ENCODE measurements at regions not wholly inside any gene's neighbourhood (a gene's known extent, or its start where the extent isn't known, plus 50 kb on each side); places are given as distances from the start of the nearest gene placed in this dataset.
"Not testable (repeated sequence)": the region's sequence is repeated elsewhere in the genome, so short reads cannot be mapped to it uniquely, and the experiment has no call there.

DNA sequence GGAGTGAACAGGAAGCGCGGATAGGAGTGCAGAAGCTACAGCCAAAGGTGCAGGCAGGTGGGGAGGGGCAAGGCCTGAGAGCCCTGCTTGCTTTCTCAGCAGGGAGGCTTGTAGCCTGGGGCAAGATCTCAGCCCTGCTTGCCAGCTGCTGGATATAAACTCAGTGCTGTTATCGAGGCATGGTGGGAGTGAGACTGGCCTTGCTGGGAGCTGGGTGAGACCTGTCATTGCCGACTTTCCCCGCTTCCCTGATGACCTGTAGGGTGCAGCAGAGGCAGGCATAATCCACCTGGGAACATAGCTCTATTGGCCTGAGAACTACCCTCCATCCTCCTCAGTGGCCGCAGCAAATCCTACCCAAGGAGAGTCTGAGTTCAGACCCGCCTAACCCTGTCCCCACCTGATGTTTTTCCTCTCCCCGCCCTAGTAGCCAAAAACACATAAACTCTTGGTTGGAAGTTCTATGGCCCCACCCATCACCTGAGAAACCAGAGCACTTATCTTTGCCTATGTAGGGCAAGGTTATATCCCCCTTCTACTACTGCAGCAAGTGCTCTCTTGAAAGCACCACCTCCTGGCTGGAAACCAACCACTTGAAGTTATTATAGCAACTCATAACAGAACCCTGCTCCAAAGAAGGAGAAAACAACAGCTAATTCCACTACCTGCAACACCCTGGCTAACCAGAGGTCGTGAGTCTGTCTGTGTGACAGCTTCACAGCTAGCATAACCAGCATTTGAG, 80.7 kb downstream of the FHIP1A start:
- Mint-ChIP-seq H3K4me3 (no peak overlapping the region), H3K9me3 (peaks cover 0 to 30% (median 28%) of the 10 kb centered on the region in 5 donors), H3K27me3 (peaks cover 13 to 23% of the 10 kb centered on the region in 2 donors), H3K4me1 (no peaks in the 10 kb centered on the region), H3K27ac (no peak overlapping the region), H3K36me3 (peaks cover 0 to 16% (median 0%) of the 10 kb centered on the region in 3 donors)
- ChIA-PET CTCF (interaction anchor here (1.4 kb wide), 1 partner anchor 9 kb away, joined by 3 read pairs; no protein-coding TSS in a partner anchor), POLR2A (no interaction called here)
- DNase-seq = no peak
- H3K27me3 ChIP-seq (ENCODE audit: insufficient read depth, low read length, poor library complexity, severe bottlenecking) = peaks cover 3% of the 10 kb centered on the region
- H3K4me3 ChIP-seq (ENCODE audit: low read length) = no peak overlapping the region
- no peaks in the 10 kb centered on the region for H3K9me3 ChIP-seq (ENCODE audit: low read length)
- H3K36me3 ChIP-seq (ENCODE audit: insufficient read depth, low read length) = no peaks in the 10 kb centered on the region
- H3K27ac ChIP-seq (ENCODE audit: low read depth, low read length) = no peak overlapping the region
- H3K4me1 ChIP-seq (ENCODE audit: insufficient read depth, low read length) = no peaks in the 10 kb centered on the region

DNA sequence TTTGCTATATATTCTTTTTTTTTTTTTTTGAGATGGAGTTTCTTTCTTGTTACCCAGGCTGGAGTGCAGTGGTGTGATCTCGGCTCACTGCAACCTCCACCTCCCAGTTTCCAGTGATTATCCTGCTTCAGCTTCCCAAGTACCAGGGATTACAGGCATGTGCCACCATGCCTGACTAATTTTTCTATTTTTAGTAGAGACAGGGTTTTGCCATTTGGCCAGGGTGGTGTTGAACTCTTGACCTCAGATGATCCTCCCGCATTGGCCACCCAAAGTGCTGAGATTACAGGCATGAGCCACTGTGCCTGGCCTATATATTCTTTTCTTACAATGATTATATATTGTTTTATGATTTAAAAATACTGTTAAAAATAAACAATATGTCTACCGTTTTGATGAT, 86.6 kb downstream of the FHIP1A start:
- not testable (repeated sequence) for DNase-seq

GRCh38 chr4:151511548-151511947, 102.6 kb downstream of the FHIP1A start:
- H3K9me3 Mint-ChIP-seq; H3K4me3 ChIP-seq (ENCODE audit: low read length); H3K27me3 ChIP-seq (ENCODE audit: insufficient read depth, low read length, poor library complexity, severe bottlenecking); H3K36me3 ChIP-seq (ENCODE audit: insufficient read depth, low read length); H3K4me3 Mint-ChIP-seq; H3K9me3 ChIP-seq (ENCODE audit: low read length); CTCF ChIA-PET; H3K36me3 Mint-ChIP-seq; H3K4me1 ChIP-seq (ENCODE audit: insufficient read depth, low read length); H3K27ac ChIP-seq (ENCODE audit: low read depth, low read length); DNase-seq; H3K4me1 Mint-ChIP-seq; POLR2A ChIA-PET; H3K27ac Mint-ChIP-seq: not testable (repeated sequence)
- H3K27me3 Mint-ChIP-seq = peaks cover 7 to 20% of the 10 kb centered on the region in 2 donors

More for the DNA sequence above, 86.6 kb downstream of the FHIP1A start:
- CTCF ChIA-PET; H3K27me3 ChIP-seq (ENCODE audit: insufficient read depth, low read length, poor library complexity, severe bottlenecking); H3K27me3 Mint-ChIP-seq; H3K27ac Mint-ChIP-seq; H3K4me3 Mint-ChIP-seq; H3K27ac ChIP-seq (ENCODE audit: low read depth, low read length); H3K4me3 ChIP-seq (ENCODE audit: low read length); H3K4me1 ChIP-seq (ENCODE audit: insufficient read depth, low read length); POLR2A ChIA-PET; H3K9me3 ChIP-seq (ENCODE audit: low read length); H3K4me1 Mint-ChIP-seq; H3K36me3 ChIP-seq (ENCODE audit: insufficient read depth, low read length): not testable (repeated sequence)
- Mint-ChIP-seq H3K36me3 (peaks cover 0 to 15% (median 0%) of the 10 kb centered on the region in 3 donors), H3K9me3 (peaks cover 3 to 33% (median 22%) of the 10 kb centered on the region in 5 donors)

- Histone ChIP-seq H3K4me3 (ENCODE audit: low read length) (no peak overlapping the region), H3K27me3 (ENCODE audit: insufficient read depth, low read length, poor library complexity, severe bottlenecking) (no peaks in the 10 kb centered on the region), H3K27ac (ENCODE audit: low read depth, low read length) (no peak overlapping the region), H3K4me1 (ENCODE audit: insufficient read depth, low read length) (no peaks in the 10 kb centered on the region), H3K36me3 (ENCODE audit: insufficient read depth, low read length) (no peaks in the 10 kb centered on the region), H3K9me3 (ENCODE audit: low read length) (no peaks in the 10 kb centered on the region)
- POLR2A ChIA-PET = no interaction called here
- Mint-ChIP-seq H3K36me3 (no peaks in the 10 kb centered on the region), H3K4me1 (no peaks in the 10 kb centered on the region), H3K27ac (no peak overlapping the region), H3K9me3 (no peaks in the 10 kb centered on the region), H3K27me3 (peaks cover 0 to 10% of the 10 kb centered on the region in 2 donors), H3K4me3 (no peak overlapping the region)
- no peak for DNase-seq
- CTCF ChIA-PET = no interaction called here
These were observed 108.9 kb downstream of the FHIP1A start for GRCh38 chr4:151517896-151518295.

DNA sequence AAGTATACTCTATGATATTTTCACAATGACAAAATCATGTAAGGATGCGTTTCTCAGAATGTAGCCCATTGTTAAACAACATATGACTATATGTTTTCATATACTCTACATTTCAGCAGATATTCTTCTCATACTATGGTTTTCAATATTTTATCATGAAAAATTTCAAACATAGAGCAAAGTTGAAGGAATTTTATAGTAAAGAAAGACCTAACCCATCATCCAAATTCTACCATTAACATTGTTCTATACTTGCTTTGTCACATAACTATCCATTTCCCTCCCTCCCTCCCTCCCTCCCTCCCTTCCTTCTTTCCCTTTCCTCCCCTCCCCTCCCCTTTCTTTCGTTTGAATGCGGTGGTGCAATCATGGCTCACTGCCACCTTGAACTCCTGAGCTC, 109.4 kb downstream of the FHIP1A start:
- Histone ChIP-seq H3K4me1 (ENCODE audit: insufficient read depth, low read length) (no peaks in the 10 kb centered on the region), H3K27me3 (ENCODE audit: insufficient read depth, low read length, poor library complexity, severe bottlenecking) (no peaks in the 10 kb centered on the region), H3K36me3 (ENCODE audit: insufficient read depth, low read length) (no peaks in the 10 kb centered on the region), H3K27ac (ENCODE audit: low read depth, low read length) (no peak overlapping the region), H3K4me3 (ENCODE audit: low read length) (no peak overlapping the region), H3K9me3 (ENCODE audit: low read length) (no peaks in the 10 kb centered on the region)
- Mint-ChIP-seq H3K4me1 (no peaks in the 10 kb centered on the region), H3K27me3 (peaks cover 0 to 10% of the 10 kb centered on the region in 2 donors), H3K27ac (no peak overlapping the region), H3K36me3 (no peaks in the 10 kb centered on the region), H3K4me3 (no peak overlapping the region), H3K9me3 (no peaks in the 10 kb centered on the region)
- no peak for DNase-seq
- ChIA-PET POLR2A (no interaction called here), CTCF (no interaction called here)

- Mint-ChIP-seq H3K9me3 (no peaks in the 10 kb centered on the region), H3K4me3 (no peak overlapping the region), H3K27ac (no peak overlapping the region), H3K4me1 (no peaks in the 10 kb centered on the region), H3K27me3 (peaks cover 0 to 14% of the 10 kb centered on the region in 2 donors), H3K36me3 (no peaks in the 10 kb centered on the region)
- no peaks in the 10 kb centered on the region for H3K27me3 ChIP-seq (ENCODE audit: insufficient read depth, low read length, poor library complexity, severe bottlenecking)
- no peak overlapping the region for H3K27ac ChIP-seq (ENCODE audit: low read depth, low read length)
- ChIA-PET POLR2A (no interaction called here), CTCF (no interaction called here)
- no peaks in the 10 kb centered on the region for H3K36me3 ChIP-seq (ENCODE audit: insufficient read depth, low read length)
- DNase-seq = no peak
- H3K9me3 ChIP-seq (ENCODE audit: low read length) = no peaks in the 10 kb centered on the region
- no peaks in the 10 kb centered on the region for H3K4me1 ChIP-seq (ENCODE audit: insufficient read depth, low read length)
- no peak overlapping the region for H3K4me3 ChIP-seq (ENCODE audit: low read length)
These were observed 110.9 kb downstream of the FHIP1A start for GRCh38 chr4:151519728-151520415.

DNA sequence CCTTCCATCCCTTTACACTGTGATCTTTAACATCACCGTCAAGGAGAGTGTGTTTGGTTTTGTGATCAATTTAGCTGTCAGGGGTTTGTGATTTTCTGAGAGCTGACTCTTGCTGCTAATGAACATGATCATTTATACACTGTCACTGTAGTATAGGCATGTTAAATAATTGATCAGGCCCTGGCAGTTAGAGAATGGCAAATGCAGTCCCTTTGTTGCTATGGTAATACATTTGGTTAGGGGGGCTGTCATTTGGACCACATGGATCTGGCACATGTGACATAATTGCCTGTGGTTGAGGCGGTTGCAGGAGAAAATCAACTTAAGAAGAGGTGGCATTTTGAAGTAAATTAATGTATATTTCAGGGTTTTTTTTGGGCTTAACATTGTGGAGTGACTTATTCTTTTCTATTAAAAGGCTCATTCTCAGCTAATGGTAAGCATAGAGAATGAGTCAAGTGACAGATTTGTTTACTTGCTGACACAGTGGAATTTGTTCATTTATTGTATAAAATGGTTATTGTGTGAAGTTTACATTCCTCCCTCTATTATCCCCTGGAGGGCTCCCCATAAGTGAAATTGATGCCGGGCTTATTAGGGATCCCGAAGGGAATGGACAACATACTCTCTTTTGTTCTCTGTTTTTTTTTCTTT, 114.0 kb downstream of the FHIP1A start:
- H3K4me3 Mint-ChIP-seq = no peak overlapping the region
- POLR2A ChIA-PET = no interaction called here
- no peak overlapping the region for H3K27ac ChIP-seq (ENCODE audit: low read depth, low read length)
- no peaks in the 10 kb centered on the region for H3K36me3 ChIP-seq (ENCODE audit: insufficient read depth, low read length)
- no peak overlapping the region for H3K27ac Mint-ChIP-seq
- no peaks in the 10 kb centered on the region for H3K4me1 ChIP-seq (ENCODE audit: insufficient read depth, low read length)
- peaks cover 0 to 14% of the 10 kb centered on the region in 2 donors for H3K27me3 Mint-ChIP-seq
- H3K4me1 Mint-ChIP-seq = no peaks in the 10 kb centered on the region
- no peaks in the 10 kb centered on the region for H3K9me3 ChIP-seq (ENCODE audit: low read length)
- H3K36me3 Mint-ChIP-seq = no peaks in the 10 kb centered on the region
- H3K9me3 Mint-ChIP-seq = no peaks in the 10 kb centered on the region
- CTCF ChIA-PET = no interaction called here
- H3K27me3 ChIP-seq (ENCODE audit: insufficient read depth, low read length, poor library complexity, severe bottlenecking) = no peaks in the 10 kb centered on the region
- DNase-seq = no peak
- H3K4me3 ChIP-seq (ENCODE audit: low read length) = no peak overlapping the region

GRCh38 chr4:151524610-151525009, 115.6 kb downstream of the FHIP1A start:
- H3K27ac ChIP-seq (ENCODE audit: low read depth, low read length) = no peak overlapping the region
- no peak overlapping the region for H3K4me3 Mint-ChIP-seq
- no peaks in the 10 kb centered on the region for H3K9me3 Mint-ChIP-seq
- no peaks in the 10 kb centered on the region for H3K36me3 Mint-ChIP-seq
- H3K4me1 Mint-ChIP-seq = no peaks in the 10 kb centered on the region
- H3K36me3 ChIP-seq (ENCODE audit: insufficient read depth, low read length) = no peaks in the 10 kb centered on the region
- no peaks in the 10 kb centered on the region for H3K4me1 ChIP-seq (ENCODE audit: insufficient read depth, low read length)
- POLR2A ChIA-PET = no interaction called here
- H3K27ac Mint-ChIP-seq = no peak overlapping the region
- peaks cover 3 to 14% of the 10 kb centered on the region in 2 donors for H3K27me3 Mint-ChIP-seq
- H3K9me3 ChIP-seq (ENCODE audit: low read length) = no peaks in the 10 kb centered on the region
- CTCF ChIA-PET = no interaction called here
- no peaks in the 10 kb centered on the region for H3K27me3 ChIP-seq (ENCODE audit: insufficient read depth, low read length, poor library complexity, severe bottlenecking)
- H3K4me3 ChIP-seq (ENCODE audit: low read length) = no peak overlapping the region
- no peak for DNase-seq

Measured in CD8-positive, alpha-beta memory T cell (primary cell).